Smooth muscle cell (in vitro differentiated cells): ENCODE measurements at regions not wholly inside any gene's neighbourhood (a gene's known extent, or its start where the extent isn't known, plus 50 kb on each side); places are given as distances from the start of the nearest gene placed in this dataset.

Experiments
- DNase-seq: peaks from one replicate; lab custom pipeline; 2025; ENCODE audit not compliant: unreplicated experiment; lab: John Stamatoyannopoulos, UW
- H2AFZ ChIP-seq: fragments of 200-600 bp; sonication (generic); 2 replicates; pipeline ENCODE4 v1.6.0; 2016; ENCODE audit warnings: antibody characterized with exemption, low read depth, mild to moderate bottlenecking
- H3F3A ChIP-seq: fragments of 200-600 bp; sonication (generic); 2 replicates; pipeline ENCODE4 v1.6.0; 2017; ENCODE audit warnings: antibody characterized with exemption, low read depth
- H3K27ac ChIP-seq: fragments of 200-600 bp; sonication (generic); 2 replicates; pipeline ENCODE4 v1.5.1; 2016; ENCODE audit warnings: low read depth, mild to moderate bottlenecking
- H3K27me3 ChIP-seq: fragments of 200-600 bp; sonication (generic); 2 replicates; pipeline ENCODE4 v1.6.1; 2016; ENCODE audit warnings: low read depth, mild to moderate bottlenecking
- H3K36me3 ChIP-seq: fragments of 200-600 bp; sonication (generic); 2 replicates; pipeline ENCODE4 v1.5.1; 2016; ENCODE audit warnings: low read depth
- H3K4me1 ChIP-seq: fragments of 200-600 bp; sonication (generic); 2 replicates; pipeline ENCODE4 v1.5.1; 2016; ENCODE audit warnings: low read depth
- H3K4me2 ChIP-seq: fragments of 200-600 bp; sonication (generic); 2 replicates; pipeline ENCODE4 v1.6.0; 2016; ENCODE audit warnings: mild to moderate bottlenecking
- H3K4me3 ChIP-seq: fragments of 200-600 bp; sonication (generic); 2 replicates; pipeline ENCODE4 v1.5.1; 2016; ENCODE audit warnings: mild to moderate bottlenecking
- H3K79me2 ChIP-seq: fragments of 200-600 bp; sonication (generic); 2 replicates; pipeline ENCODE4 v1.6.0; 2016; ENCODE audit warnings: low read depth, mild to moderate bottlenecking
- H3K9ac ChIP-seq: fragments of 200-600 bp; sonication (generic); 2 replicates; pipeline ENCODE4 v1.6.0; 2016; ENCODE audit warnings: low read depth
- H3K9me3 ChIP-seq: fragments of 200-600 bp; sonication (generic); replicated peaks from 2 replicates; pipeline ENCODE4 v1.5.1; 2016; ENCODE audit warnings: low read depth
- H4K20me1 ChIP-seq: fragments of 200-600 bp; sonication (generic); 2 replicates; pipeline ENCODE4 v1.6.0; 2016; ENCODE audit warnings: low read depth
- WGBS: methylation state at CpG from one replicate; pipeline ENCODE4 v1.1.7; 2016; ENCODE audit warnings: low lambda C conversion rate; 5-methylcytosine and 5-hydroxymethylcytosine counted together
- TF ChIP-seq, protein P1 (sequence below): fragments of 200-600 bp; sonication (generic); IDR thresholded peaks from 2 replicates; pipeline ENCODE4 v1.5.1; 2017; ENCODE audit warnings: borderline replicate concordance, mild to moderate bottlenecking, antibody characterized with exemption; ENCODE audit not compliant: insufficient read depth, poor library complexity, severe bottlenecking

DNA sequence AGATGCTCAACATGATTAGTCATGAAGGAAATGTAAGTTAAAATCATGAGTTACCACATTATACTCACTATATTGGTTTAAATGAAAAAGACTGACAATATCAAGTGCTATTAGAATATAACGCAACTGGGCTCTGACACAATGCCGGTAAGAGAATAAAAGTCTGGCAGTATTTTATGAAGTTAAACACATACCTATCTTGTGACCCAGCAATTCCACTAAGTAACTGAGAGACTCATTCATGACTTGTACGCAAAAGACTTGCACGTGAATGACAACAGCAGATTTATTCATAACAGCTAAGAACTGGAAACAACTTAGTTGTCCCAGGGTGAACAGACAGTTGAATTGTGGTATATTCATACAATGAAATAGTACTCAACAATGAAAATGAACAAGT is 342.1 kb downstream of the SLC4A3 start:
- peak overlapping the region; percentile 38 for H3K27ac ChIP-seq
- WGBS: 45% methylated on average over 4 of the region's 4 CpGs
- H3K27me3 ChIP-seq: no peaks in the 10 kb centered on the region
- no peak overlapping the region for H3K9ac ChIP-seq
- no peaks in the 10 kb centered on the region for H3K36me3 ChIP-seq
- no peak for DNase-seq
- no peaks in the 10 kb centered on the region for H4K20me1 ChIP-seq
- peaks cover 5% of the 10 kb centered on the region for H3K4me1 ChIP-seq
- no peak overlapping the region for H2AFZ ChIP-seq
- no peaks in the 10 kb centered on the region for H3K79me2 ChIP-seq
- H3K9me3 ChIP-seq: no peaks in the 10 kb centered on the region
- TF ChIP-seq, protein P1, sequence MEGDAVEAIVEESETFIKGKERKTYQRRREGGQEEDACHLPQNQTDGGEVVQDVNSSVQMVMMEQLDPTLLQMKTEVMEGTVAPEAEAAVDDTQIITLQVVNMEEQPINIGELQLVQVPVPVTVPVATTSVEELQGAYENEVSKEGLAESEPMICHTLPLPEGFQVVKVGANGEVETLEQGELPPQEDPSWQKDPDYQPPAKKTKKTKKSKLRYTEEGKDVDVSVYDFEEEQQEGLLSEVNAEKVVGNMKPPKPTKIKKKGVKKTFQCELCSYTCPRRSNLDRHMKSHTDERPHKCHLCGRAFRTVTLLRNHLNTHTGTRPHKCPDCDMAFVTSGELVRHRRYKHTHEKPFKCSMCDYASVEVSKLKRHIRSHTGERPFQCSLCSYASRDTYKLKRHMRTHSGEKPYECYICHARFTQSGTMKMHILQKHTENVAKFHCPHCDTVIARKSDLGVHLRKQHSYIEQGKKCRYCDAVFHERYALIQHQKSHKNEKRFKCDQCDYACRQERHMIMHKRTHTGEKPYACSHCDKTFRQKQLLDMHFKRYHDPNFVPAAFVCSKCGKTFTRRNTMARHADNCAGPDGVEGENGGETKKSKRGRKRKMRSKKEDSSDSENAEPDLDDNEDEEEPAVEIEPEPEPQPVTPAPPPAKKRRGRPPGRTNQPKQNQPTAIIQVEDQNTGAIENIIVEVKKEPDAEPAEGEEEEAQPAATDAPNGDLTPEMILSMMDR: no peak
- no peaks in the 10 kb centered on the region for H3F3A ChIP-seq
- H3K4me2 ChIP-seq: no peak overlapping the region
- H3K4me3 ChIP-seq: no peak overlapping the region

DNA sequence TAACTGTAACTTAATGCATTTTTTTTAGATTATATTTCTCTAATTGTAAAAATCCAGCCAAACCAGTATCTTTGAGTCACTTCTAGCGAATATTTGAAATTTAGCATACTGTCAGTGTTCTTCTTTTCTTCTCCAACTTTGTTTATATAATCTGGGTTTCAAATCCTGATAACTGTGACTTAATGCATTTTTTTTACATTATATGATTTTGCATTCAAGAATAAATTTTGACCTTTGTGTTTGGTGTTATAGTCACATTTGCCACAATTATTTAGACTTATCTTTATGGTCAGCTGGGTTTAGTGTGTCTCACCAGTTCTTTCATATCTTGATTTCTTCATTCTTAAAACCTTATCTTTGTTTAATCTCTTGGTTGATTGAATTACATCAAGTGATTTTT is 345.7 kb downstream of the SLC4A3 start:
- peak overlapping the region; percentile 17 for H3K27ac ChIP-seq
- H3F3A ChIP-seq: no peaks in the 10 kb centered on the region
- no peaks in the 10 kb centered on the region for H3K36me3 ChIP-seq
- H4K20me1 ChIP-seq: no peaks in the 10 kb centered on the region
- WGBS: 70% methylated on average over 1 of the region's 1 CpG
- peaks cover 7% of the 10 kb centered on the region for H3K4me1 ChIP-seq
- peak overlapping the region; percentile 7 for H3K4me2 ChIP-seq
- no peak overlapping the region for H2AFZ ChIP-seq
- no peaks in the 10 kb centered on the region for H3K27me3 ChIP-seq
- no peaks in the 10 kb centered on the region for H3K79me2 ChIP-seq
- H3K9ac ChIP-seq: no peak overlapping the region
- no peak overlapping the region for H3K4me3 ChIP-seq
- no peak for DNase-seq
- TF ChIP-seq, protein P1: no peak
- H3K9me3 ChIP-seq: no peaks in the 10 kb centered on the region

DNA sequence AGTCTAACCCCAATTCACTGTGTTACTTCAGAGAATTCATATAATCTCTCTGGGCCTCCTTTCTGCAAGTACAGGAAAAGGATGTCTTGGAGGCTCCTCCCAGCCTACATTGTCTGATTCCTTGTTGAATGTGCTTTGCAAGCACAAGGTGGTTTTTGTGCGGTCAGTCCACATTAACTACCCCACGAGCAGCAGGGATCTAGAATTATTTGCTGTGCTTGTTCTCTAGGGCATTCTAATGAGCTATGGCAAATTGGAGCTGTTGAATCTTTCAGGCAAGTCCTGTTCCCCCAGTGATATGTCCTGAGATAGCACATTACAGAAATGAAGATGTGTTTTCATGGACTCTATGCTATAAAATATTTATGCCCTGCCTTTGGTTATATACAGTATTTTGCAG is 349.4 kb downstream of the SLC4A3 start:
- DNase-seq: no peak
- no peak overlapping the region for H2AFZ ChIP-seq
- WGBS: 85% methylated on average over 2 of the region's 2 CpGs
- no peak overlapping the region for H3K4me3 ChIP-seq
- H3K4me2 ChIP-seq: no peak overlapping the region
- H3K4me1 ChIP-seq: peaks cover 14% of the 10 kb centered on the region
- TF ChIP-seq, protein P1: no peak
- H3K79me2 ChIP-seq: no peaks in the 10 kb centered on the region
- H3K27me3 ChIP-seq: no peaks in the 10 kb centered on the region
- H3K36me3 ChIP-seq: no peaks in the 10 kb centered on the region
- H3K9ac ChIP-seq: no peak overlapping the region
- no peaks in the 10 kb centered on the region for H4K20me1 ChIP-seq
- no peaks in the 10 kb centered on the region for H3F3A ChIP-seq
- no peaks in the 10 kb centered on the region for H3K9me3 ChIP-seq
- H3K27ac ChIP-seq: no peak overlapping the region

DNA sequence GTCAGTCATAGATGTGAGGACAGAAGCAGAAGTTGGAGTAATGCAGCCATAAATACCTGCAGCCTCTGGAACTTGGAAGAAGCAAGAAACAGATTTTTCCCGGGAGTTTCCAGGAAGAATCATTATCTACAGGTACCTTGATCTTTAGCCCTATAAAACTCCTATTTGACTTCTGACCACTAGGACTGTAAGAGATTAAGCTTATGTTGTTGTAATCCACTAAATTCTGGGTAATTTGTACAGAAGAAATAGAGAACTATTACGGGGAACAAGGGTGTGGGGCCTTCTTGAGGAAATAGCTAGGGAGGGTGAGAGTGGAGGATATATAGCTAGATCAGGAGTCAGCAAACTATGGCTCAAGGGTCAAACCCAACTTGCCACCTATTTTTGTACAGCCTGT is 353.2 kb downstream of the SLC4A3 start:
- TF ChIP-seq, protein P1: no peak
- Histone ChIP-seq H3K79me2 (no peaks in the 10 kb centered on the region), H3K9ac (no peak overlapping the region), H3K27ac (no peak overlapping the region), H3K27me3 (no peaks in the 10 kb centered on the region), H2AFZ (no peak overlapping the region), H3K9me3 (no peaks in the 10 kb centered on the region), H3F3A (no peaks in the 10 kb centered on the region), H3K4me1 (peaks cover 14% of the 10 kb centered on the region), H3K4me3 (no peak overlapping the region), H3K36me3 (no peaks in the 10 kb centered on the region), H3K4me2 (no peak overlapping the region), H4K20me1 (no peaks in the 10 kb centered on the region)
- 94% methylated on average over 2 of the region's 2 CpGs for WGBS
- DNase-seq: no peak
